ENCODE measurements at regions not wholly inside any gene's neighbourhood (a gene's known extent, or its start where the extent isn't known, plus 50 kb on each side); places are given as distances from the start of the nearest gene placed in this dataset.

DNA sequence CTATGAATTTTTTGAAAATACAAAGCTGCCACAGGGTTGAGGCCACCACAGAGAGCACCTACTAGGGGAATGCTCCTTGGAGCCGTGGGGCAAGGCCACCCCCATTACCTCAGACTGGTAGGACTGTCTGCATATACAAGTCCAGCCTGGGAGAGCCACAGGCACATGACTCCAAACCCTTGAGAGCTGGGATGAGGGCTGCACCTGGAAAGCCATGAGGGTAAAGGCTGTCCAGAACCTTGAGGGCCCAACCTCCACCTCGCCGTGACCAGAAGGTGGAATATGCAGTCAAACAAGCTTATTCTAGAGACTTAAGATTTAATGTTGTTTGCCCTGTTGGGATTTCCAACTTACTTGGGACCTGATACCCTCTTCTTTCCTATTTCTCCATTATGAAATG lies 69.5 kb upstream of the TSLP start:
- TF ChIP-seq, protein P1, sequence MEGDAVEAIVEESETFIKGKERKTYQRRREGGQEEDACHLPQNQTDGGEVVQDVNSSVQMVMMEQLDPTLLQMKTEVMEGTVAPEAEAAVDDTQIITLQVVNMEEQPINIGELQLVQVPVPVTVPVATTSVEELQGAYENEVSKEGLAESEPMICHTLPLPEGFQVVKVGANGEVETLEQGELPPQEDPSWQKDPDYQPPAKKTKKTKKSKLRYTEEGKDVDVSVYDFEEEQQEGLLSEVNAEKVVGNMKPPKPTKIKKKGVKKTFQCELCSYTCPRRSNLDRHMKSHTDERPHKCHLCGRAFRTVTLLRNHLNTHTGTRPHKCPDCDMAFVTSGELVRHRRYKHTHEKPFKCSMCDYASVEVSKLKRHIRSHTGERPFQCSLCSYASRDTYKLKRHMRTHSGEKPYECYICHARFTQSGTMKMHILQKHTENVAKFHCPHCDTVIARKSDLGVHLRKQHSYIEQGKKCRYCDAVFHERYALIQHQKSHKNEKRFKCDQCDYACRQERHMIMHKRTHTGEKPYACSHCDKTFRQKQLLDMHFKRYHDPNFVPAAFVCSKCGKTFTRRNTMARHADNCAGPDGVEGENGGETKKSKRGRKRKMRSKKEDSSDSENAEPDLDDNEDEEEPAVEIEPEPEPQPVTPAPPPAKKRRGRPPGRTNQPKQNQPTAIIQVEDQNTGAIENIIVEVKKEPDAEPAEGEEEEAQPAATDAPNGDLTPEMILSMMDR (conservative IDR thresholded peaks at IDR 0.05; ENCODE audit: low read depth, low read length) = no peak
- no peak for TF ChIP-seq EZH2 (IDR thresholded peaks at IDR 0.05; ENCODE audit: borderline replicate concordance, low read depth, low read length, poor library complexity, severe bottlenecking)
